Spleen (tissue), 7 donors: ENCODE measurements at regions not wholly inside any gene's neighbourhood (a gene's known extent, or its start where the extent isn't known, plus 50 kb on each side); places are given as distances from the start of the nearest gene placed in this dataset.
"Not testable (repeated sequence)": the region's sequence is repeated elsewhere in the genome, so short reads cannot be mapped to it uniquely, and the experiment has no call there.

Experiments used
- CTCF ChIP-seq, 11 experiments: fragments of 200-600 bp in 7 of 11; fragments of 450-650 bp in 4 of 11; sonication (generic) in 4 of 11; IDR thresholded peaks in 8 of 11; conservative IDR thresholded peaks in 3 of 11; 1 replicate in 7 of 11; 2 replicates in 4 of 11; pipeline versions ENCODE4 v1.4.0 to v1.8.0; 2016 to 2021; ENCODE audit warnings: antibody characterized with exemption in 11 of 11, inconsistent platforms in 4 of 11, mild to moderate bottlenecking in 1 of 11
- POLR2A ChIP-seq, 3 donors: fragments of 450-650 bp; IDR thresholded peaks; one replicate each; pipeline ENCODE4 v1.5.1; 2017; ENCODE audit warnings: antibody characterized with exemption in 3 of 3, mild to moderate bottlenecking in 1 of 3
- POLR2AphosphoS5 ChIP-seq, 3 donors: sonication (generic); formaldehyde crosslinking; IDR thresholded peaks; one replicate each; pipeline ENCODE4 v1.5.1; 2017; ENCODE audit warnings: antibody characterized with exemption in 3 of 3
- donor health status: DM: no; HTN: no; CAD: no; lungs with moderate emphysema.
- donor health status: DM: no; HTN: no; CAD: no.
- donor health status: DM: no; HTN: no; CAD: no.

- TF ChIP-seq POLR2AphosphoS5 (IDR thresholded peaks at IDR 0.05); CTCF (IDR thresholded peaks at IDR 0.05 in 8 of 11, conservative IDR thresholded peaks at IDR 0.05 in 3 of 11); POLR2A (IDR thresholded peaks at IDR 0.05): not testable (repeated sequence)
Observed at GRCh38 chr18:29359222-29359621, 1182.3 kb upstream of the CDH2 start.
